H9 (cell line): ENCODE measurements at regions not wholly inside any gene's neighbourhood (a gene's known extent, or its start where the extent isn't known, plus 50 kb on each side); places are given as distances from the start of the nearest gene placed in this dataset.

ENCODE experiments used
- DNase-seq: peaks from one replicate; pipeline ENCODE4 v3.0.0-alpha.2; 2017
- H2AFZ ChIP-seq: one replicate; pipeline ENCODE4 v1.6.1; 2013; ENCODE audit warnings: mild to moderate bottlenecking, low read length, control low read depth, moderate library complexity
- H2AK5ac ChIP-seq: 2 replicates; pipeline ENCODE4 v1.6.1; 2013; ENCODE audit warnings: low read length, control low read depth, mixed read lengths; ENCODE audit not compliant: insufficient read length
- H2BK120ac ChIP-seq: one replicate; pipeline ENCODE4 v1.6.1; 2013; ENCODE audit warnings: low read depth, mild to moderate bottlenecking, low read length, control low read depth, inconsistent platforms; ENCODE audit not compliant: poor library complexity, severe bottlenecking
- H2BK12ac ChIP-seq: 2 replicates; pipeline ENCODE4 v1.6.1; 2013; ENCODE audit warnings: low read length, control low read depth, mixed read lengths, low read depth; ENCODE audit not compliant: insufficient read length
- H2BK15ac ChIP-seq: 2 replicates; pipeline ENCODE4 v1.6.1; 2013; ENCODE audit warnings: low read depth, low read length, control low read depth
- H2BK20ac ChIP-seq: one replicate; pipeline ENCODE4 v1.6.1; 2013; ENCODE audit warnings: low read depth, mild to moderate bottlenecking, low read length, control low read depth, inconsistent platforms; ENCODE audit not compliant: poor library complexity, severe bottlenecking
- H2BK5ac ChIP-seq: 2 replicates; pipeline ENCODE4 v1.6.1; 2013; ENCODE audit warnings: low read length, control low read depth, mixed read lengths; ENCODE audit not compliant: insufficient read length
- H3K14ac ChIP-seq: 2 replicates; pipeline ENCODE4 v1.6.1; 2013; ENCODE audit warnings: low read length, control low read depth; ENCODE audit not compliant: insufficient read depth
- H3K18ac ChIP-seq: 2 replicates; pipeline ENCODE4 v1.6.1; 2013; ENCODE audit warnings: low read depth, mild to moderate bottlenecking, mixed read lengths, low read length, control low read depth; ENCODE audit not compliant: insufficient read length
- H3K23ac ChIP-seq: 2 replicates; pipeline ENCODE4 v1.6.1; 2013; ENCODE audit warnings: low read length, control low read depth, mixed read lengths, low read depth; ENCODE audit not compliant: insufficient read length
- H3K23me2 ChIP-seq: 2 replicates; pipeline ENCODE4 v1.6.1; 2013; ENCODE audit warnings: low read depth, mild to moderate bottlenecking, mixed read lengths, low read length, control low read depth; ENCODE audit not compliant: insufficient read length, poor library complexity, severe bottlenecking
- H3K27ac ChIP-seq: 2 replicates; pipeline ENCODE4 v1.5.1; 2013; ENCODE audit warnings: low read length, control low read depth, mixed read lengths, low read depth; ENCODE audit not compliant: insufficient read length
- H3K27me3 ChIP-seq: 2 replicates; pipeline ENCODE4 v1.6.1; 2013; ENCODE audit warnings: low read length, control low read depth, inconsistent platforms; ENCODE audit not compliant: insufficient read depth
- H3K4ac ChIP-seq: 2 replicates; pipeline ENCODE4 v1.6.1; 2013; ENCODE audit warnings: low read depth, mild to moderate bottlenecking, control low read depth, inconsistent platforms, low read length, moderate library complexity
- H3K4me1 ChIP-seq: 2 replicates; pipeline ENCODE4 v1.6.1; 2013; ENCODE audit warnings: low read length, control low read depth, inconsistent platforms; ENCODE audit not compliant: insufficient read depth
- H3K4me2 ChIP-seq: 2 replicates; pipeline ENCODE4 v1.6.1; 2013; ENCODE audit warnings: low read length, control low read depth, mixed read lengths; ENCODE audit not compliant: insufficient read length, insufficient read depth
- H3K56ac ChIP-seq: 2 replicates; pipeline ENCODE4 v1.6.1; 2013; ENCODE audit warnings: low read depth, mild to moderate bottlenecking, mixed read lengths, low read length, control low read depth; ENCODE audit not compliant: insufficient read length
- H3K79me1 ChIP-seq: 2 replicates; pipeline ENCODE4 v1.6.1; 2013; ENCODE audit warnings: low read depth, mild to moderate bottlenecking, moderate library complexity, low read length, control low read depth, inconsistent platforms; ENCODE audit not compliant: insufficient read depth, poor library complexity, severe bottlenecking
- H3K79me2 ChIP-seq: 2 replicates; pipeline ENCODE4 v1.6.1; 2013; ENCODE audit warnings: low read length, control low read depth, inconsistent platforms; ENCODE audit not compliant: insufficient read depth
- H3K9ac ChIP-seq: 2 replicates; pipeline ENCODE4 v1.6.1; 2013; ENCODE audit warnings: low read length, control low read depth, mixed read lengths; ENCODE audit not compliant: insufficient read length; ENCODE audit errors: extremely low read depth
- H3K9me3 ChIP-seq: one replicate; pipeline ENCODE4 v1.6.1; 2013; ENCODE audit warnings: low read depth, low read length, inconsistent platforms; ENCODE audit not compliant: control insufficient read depth
- H3T11ph ChIP-seq: one replicate; pipeline ENCODE4 v1.6.1; 2013; ENCODE audit warnings: mild to moderate bottlenecking, low read length, control low read depth, inconsistent platforms
- H4K20me1 ChIP-seq: one replicate; pipeline ENCODE4 v1.6.1; 2013; ENCODE audit not compliant: control insufficient read depth, insufficient read length, insufficient read depth
- H4K5ac ChIP-seq: 2 replicates; pipeline ENCODE4 v1.6.1; 2013; ENCODE audit warnings: low read depth, mild to moderate bottlenecking, mixed read lengths, low read length, control low read depth; ENCODE audit not compliant: insufficient read length
- H4K8ac ChIP-seq: replicated peaks from 2 replicates; pipeline ENCODE4 v1.6.1; 2013; ENCODE audit warnings: low read length, control low read depth, mixed read lengths, low read depth; ENCODE audit not compliant: insufficient read length
- H4K91ac ChIP-seq: 2 replicates; pipeline ENCODE4 v1.6.1; 2013; ENCODE audit warnings: low read depth, mild to moderate bottlenecking, moderate library complexity, mixed read lengths, low read length, control low read depth; ENCODE audit not compliant: insufficient read length
- H3K27ac Mint-ChIP-seq, 3 experiments: 2 replicates in 2 of 3; 3 replicates in 1 of 3; pipeline ENCODE4 v1.8.0; 2020 to 2021; ENCODE audit warnings: mixed read lengths in 3 of 3, mild to moderate bottlenecking in 1 of 3, moderate library complexity in 1 of 3
- H3K27me3 Mint-ChIP-seq: 2 replicates; pipeline ENCODE4 v1.8.0; 2021; ENCODE audit warnings: low read depth, mild to moderate bottlenecking, moderate library complexity, mixed read lengths
- H3K36me3 Mint-ChIP-seq, 3 experiments: 2 replicates in 2 of 3; 3 replicates in 1 of 3; pipeline ENCODE4 v1.8.0; 2020 to 2021; ENCODE audit warnings: low read depth in 3 of 3, mixed read lengths in 3 of 3; ENCODE audit not compliant: insufficient read depth in 1 of 3
- H3K4me1 Mint-ChIP-seq, 2 experiments: 2 replicates each; pipeline ENCODE4 v1.8.0; 2020; ENCODE audit warnings: mixed read lengths in 2 of 2
- H3K4me3 Mint-ChIP-seq, 2 experiments: 2 replicates in 1 of 2; 3 replicates in 1 of 2; pipeline ENCODE4 v1.8.0; 2020 to 2021; ENCODE audit warnings: mild to moderate bottlenecking in 2 of 2, mixed read lengths in 2 of 2, moderate library complexity in 1 of 2
- H3K9me3 Mint-ChIP-seq, 2 experiments: 2 replicates in 1 of 2; 3 replicates in 1 of 2; pipeline ENCODE4 v1.8.0; 2020; ENCODE audit warnings: mild to moderate bottlenecking in 2 of 2, mixed read lengths in 2 of 2, moderate library complexity in 1 of 2
- CTCF ChIP-seq: fragments of 200-600 bp; sonication (generic); conservative IDR thresholded peaks from 3 replicates; pipeline ENCODE4 v1.8.0; 2021; ENCODE audit warnings: antibody characterized with exemption, mild to moderate bottlenecking
- WGBS: extraction: QIAGEN DNeasy Blood & Tissue Kit; methylation state at CpG from one replicate; pipeline ENCODE4 v1.1.7; 2013; ENCODE audit warnings: missing lambda C conversion rate, low lambda C conversion rate, mixed read lengths; ENCODE audit not compliant: insufficient read length; ENCODE audit errors: extremely low coverage; 5-methylcytosine and 5-hydroxymethylcytosine counted together

- no peak for DNase-seq
- H3K27ac Mint-ChIP-seq, result no peak overlapping the region
- Histone ChIP-seq H2BK5ac (no peak overlapping the region), H2BK20ac (no peak overlapping the region), H2AFZ (no peak overlapping the region), H3K79me2 (no peaks in the 10 kb centered on the region), H3K56ac (no peak overlapping the region), H3K9me3 (no peaks in the 10 kb centered on the region), H3K18ac (no peak overlapping the region), H3K79me1 (no peaks in the 10 kb centered on the region), H2BK120ac (no peak overlapping the region), H3K23me2 (no peaks in the 10 kb centered on the region), H3K4me2 (no peak overlapping the region), H4K91ac (no peak overlapping the region), H4K20me1 (no peaks in the 10 kb centered on the region), H3K27me3 (no peaks in the 10 kb centered on the region; the same call in 1 of the 2 replicates), H3T11ph (no peak overlapping the region), H4K5ac (no peak overlapping the region), H2BK12ac (no peak overlapping the region), H3K14ac (no peak overlapping the region), H3K4ac (no peak overlapping the region), H3K4me1 (no peaks in the 10 kb centered on the region), H3K9ac (no peak overlapping the region), H2AK5ac (no peak overlapping the region), H4K8ac (no peak overlapping the region), H3K23ac (no peak overlapping the region), H2BK15ac (no peak overlapping the region), H3K27ac (no peak overlapping the region)
- no peaks in the 10 kb centered on the region for H3K36me3 Mint-ChIP-seq
- H3K27me3 Mint-ChIP-seq, result peaks cover 8% of the 10 kb centered on the region
- no CpG with 5 or more reads among the region's 3 CpGs for WGBS
- no peak for TF ChIP-seq CTCF
- H3K4me3 Mint-ChIP-seq, result no peak overlapping the region
- no peaks in the 10 kb centered on the region for H3K4me1 Mint-ChIP-seq
- 0 out of 5 replicates have a peak, but pooled peaks cover 0 to 2% of the 10 kb centered on the region in 2 experiments for H3K9me3 Mint-ChIP-seq
Measured at GRCh38 chr11:27777033-27777432, 76.8 kb upstream of the BDNF start.
